Gastrocnemius medialis (tissue), 4 donors: ENCODE measurements at regions not wholly inside any gene's neighbourhood (a gene's known extent, or its start where the extent isn't known, plus 50 kb on each side); places are given as distances from the start of the nearest gene placed in this dataset.

Experiments used
- ATAC-seq, 2 donors: fragments of 150-250 bp; one replicate each; pipeline ENCODE4 v1.9.1; 2016
- DNase-seq, 2 donors: peaks; one replicate each; pipeline ENCODE4 v3.0.0-alpha.2; 2019
- H3K27ac ChIP-seq, 4 donors: fragments of 200-600 bp; sonication (generic); 1 replicate in 1 of 4; 2 replicates in 3 of 4; pipeline ENCODE4 v1.5.1; 2016 to 2018; ENCODE audit warnings: mild to moderate bottlenecking in 2 of 4, moderate library complexity in 1 of 4
- H3K27me3 ChIP-seq, 3 donors: fragments of 200-600 bp; sonication (generic) in 2 of 3; 1 replicate in 1 of 3; 2 replicates in 2 of 3; pipeline versions ENCODE4 v1.5.1 to v1.6.0; 2016 to 2019; ENCODE audit warnings: mild to moderate bottlenecking in 1 of 3, moderate library complexity in 1 of 3
- H3K36me3 ChIP-seq, 2 donors: fragments of 200-600 bp; sonication (generic) in 1 of 2; one replicate each; pipeline ENCODE4 v1.5.1; 2017 to 2018
- H3K4me1 ChIP-seq, 2 donors: fragments of 200-600 bp; sonication (generic) in 1 of 2; one replicate each; pipeline ENCODE4 v1.5.1; 2016 to 2017; ENCODE audit warnings: mild to moderate bottlenecking in 2 of 2
- H3K4me3 ChIP-seq, 4 donors: fragments of 200-600 bp; sonication (generic) in 3 of 4; 1 replicate in 1 of 4; 2 replicates in 3 of 4; pipeline ENCODE4 v1.5.1; 2016 to 2019; ENCODE audit warnings: mild to moderate bottlenecking in 2 of 4
- H3K9me3 ChIP-seq, 3 donors: fragments of 200-600 bp; sonication (generic) in 2 of 3; 1 replicate in 1 of 3; 2 replicates in 2 of 3; pipeline ENCODE4 v1.5.1; 2016 to 2019
- POLR2A ChIP-seq, 2 donors: fragments of 450-650 bp; IDR thresholded peaks; one replicate each; pipeline ENCODE4 v1.6.1; 2017; ENCODE audit warnings: antibody characterized with exemption in 2 of 2, mild to moderate bottlenecking in 2 of 2, moderate library complexity in 2 of 2
- in situ Hi-C, 4 donors: fragments of 200-750 bp; cut with MboI; loops; one replicate each; pipeline versions ENCODE4 v1.15.0 to v1.8.0; 2017; ENCODE audit warnings: low sequenced_read_pairs in 4 of 4
- intact Hi-C: fragments of 100-400 bp; cut with DNase I; formaldehyde crosslinking; loops from one replicate; pipeline ENCODE4 v1.15.1; 2023; ENCODE audit warnings: low total_unique reads
- TF ChIP-seq, protein P1 (sequence below), 5 experiments: fragments of 450-650 bp in 3 of 5; fragments of 200-600 bp in 2 of 5; sonication (generic) in 2 of 5; IDR thresholded peaks in 4 of 5; conservative IDR thresholded peaks in 1 of 5; 1 replicate in 4 of 5; 2 replicates in 1 of 5; pipeline ENCODE4 v1.5.1; 2016 to 2019; ENCODE audit warnings: antibody characterized with exemption in 5 of 5, mild to moderate bottlenecking in 3 of 5, moderate library complexity in 3 of 5

- intact Hi-C loops, result no loop called here
- Histone ChIP-seq H3K27me3 (no peaks in the 10 kb centered on the region), H3K9me3 (no peaks in the 10 kb centered on the region), H3K4me3 (no peak overlapping the region), H3K36me3 (no peaks in the 10 kb centered on the region), H3K27ac (no peak overlapping the region), H3K4me1 (no peaks in the 10 kb centered on the region)
- DNase-seq, result no peak
- no peak for ATAC-seq
- TF ChIP-seq, protein P1, sequence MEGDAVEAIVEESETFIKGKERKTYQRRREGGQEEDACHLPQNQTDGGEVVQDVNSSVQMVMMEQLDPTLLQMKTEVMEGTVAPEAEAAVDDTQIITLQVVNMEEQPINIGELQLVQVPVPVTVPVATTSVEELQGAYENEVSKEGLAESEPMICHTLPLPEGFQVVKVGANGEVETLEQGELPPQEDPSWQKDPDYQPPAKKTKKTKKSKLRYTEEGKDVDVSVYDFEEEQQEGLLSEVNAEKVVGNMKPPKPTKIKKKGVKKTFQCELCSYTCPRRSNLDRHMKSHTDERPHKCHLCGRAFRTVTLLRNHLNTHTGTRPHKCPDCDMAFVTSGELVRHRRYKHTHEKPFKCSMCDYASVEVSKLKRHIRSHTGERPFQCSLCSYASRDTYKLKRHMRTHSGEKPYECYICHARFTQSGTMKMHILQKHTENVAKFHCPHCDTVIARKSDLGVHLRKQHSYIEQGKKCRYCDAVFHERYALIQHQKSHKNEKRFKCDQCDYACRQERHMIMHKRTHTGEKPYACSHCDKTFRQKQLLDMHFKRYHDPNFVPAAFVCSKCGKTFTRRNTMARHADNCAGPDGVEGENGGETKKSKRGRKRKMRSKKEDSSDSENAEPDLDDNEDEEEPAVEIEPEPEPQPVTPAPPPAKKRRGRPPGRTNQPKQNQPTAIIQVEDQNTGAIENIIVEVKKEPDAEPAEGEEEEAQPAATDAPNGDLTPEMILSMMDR (IDR thresholded peaks at IDR 0.05 in 4 of 5, conservative IDR thresholded peaks at IDR 0.05 in 1 of 5), result no peak
- TF ChIP-seq POLR2A (IDR thresholded peaks at IDR 0.05), result no peak
- in situ Hi-C loops, result no loop called here
Measured at GRCh38 chr14:84688297-84689025, 841.5 kb upstream of the FLRT2 start.

DNA sequence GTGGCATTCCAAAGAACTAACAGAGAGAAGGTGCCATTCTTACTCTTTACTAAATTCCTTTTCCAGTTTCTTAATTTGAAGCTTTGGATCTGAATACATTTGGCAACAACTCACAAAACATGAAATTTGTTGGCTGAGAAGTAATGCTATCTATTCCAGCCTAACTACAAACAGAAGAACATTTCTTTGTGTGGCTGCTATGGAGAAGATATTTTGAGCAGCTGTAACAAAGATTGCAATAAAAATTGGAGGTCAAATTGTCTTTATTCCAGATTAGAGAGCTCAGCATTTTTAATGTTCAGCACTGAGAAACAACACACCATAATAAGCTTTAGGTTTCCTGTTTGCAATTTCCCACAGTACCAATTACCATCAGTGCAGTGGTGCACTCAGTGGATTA, 835.8 kb upstream of the FLRT2 start:
- Histone ChIP-seq H3K4me3 (no peak overlapping the region), H3K9me3 (no peaks in the 10 kb centered on the region), H3K27ac (no peak overlapping the region), H3K27me3 (no peaks in the 10 kb centered on the region), H3K4me1 (no peaks in the 10 kb centered on the region), H3K36me3 (no peaks in the 10 kb centered on the region)
- DNase-seq, result no peak
- in situ Hi-C loops, result no loop called here
- TF ChIP-seq, protein P1 (IDR thresholded peaks at IDR 0.05 in 4 of 5, conservative IDR thresholded peaks at IDR 0.05 in 1 of 5), result no peak
- no peak for TF ChIP-seq POLR2A (IDR thresholded peaks at IDR 0.05)
- intact Hi-C loops, result no loop called here
- no peak for ATAC-seq

GRCh38 chr14:84704601-84705000, 825.3 kb upstream of the FLRT2 start:
- no peak for DNase-seq
- no peak for ATAC-seq
- Histone ChIP-seq H3K27me3 (no peaks in the 10 kb centered on the region), H3K9me3 (no peaks in the 10 kb centered on the region), H3K4me1 (no peaks in the 10 kb centered on the region), H3K27ac (no peak overlapping the region), H3K4me3 (no peak overlapping the region), H3K36me3 (no peaks in the 10 kb centered on the region)
- intact Hi-C loops, result no loop called here
- no peak for TF ChIP-seq POLR2A (IDR thresholded peaks at IDR 0.05)
- TF ChIP-seq, protein P1 (IDR thresholded peaks at IDR 0.05 in 4 of 5, conservative IDR thresholded peaks at IDR 0.05 in 1 of 5), result no peak
- in situ Hi-C loops, result no loop called here

DNA sequence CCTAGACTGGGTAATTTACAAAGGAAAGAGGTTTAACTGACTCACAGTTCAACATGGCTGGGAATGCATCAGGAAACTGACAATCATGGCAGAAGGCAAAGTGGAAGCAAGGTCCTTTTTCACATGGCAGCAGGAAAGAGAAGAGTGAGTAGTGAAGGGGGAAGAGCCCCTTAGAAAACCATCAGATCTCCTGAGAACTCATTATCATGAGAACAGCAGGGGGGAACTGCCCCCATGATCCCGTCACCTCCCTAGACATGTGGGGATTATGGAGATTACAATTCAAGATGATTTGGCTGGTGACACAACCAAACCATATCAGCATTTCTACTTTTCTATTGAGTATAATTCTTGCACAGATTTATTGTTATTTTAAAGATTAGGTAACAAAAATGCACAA, 822.1 kb upstream of the FLRT2 start:
- ATAC-seq (no peak), DNase-seq (no peak)
- H3K36me3 ChIP-seq, result no peaks in the 10 kb centered on the region
- no peak overlapping the region for H3K4me3 ChIP-seq
- H3K27me3 ChIP-seq, result no peaks in the 10 kb centered on the region
- intact Hi-C loops, result no loop called here
- no peaks in the 10 kb centered on the region for H3K4me1 ChIP-seq
- in situ Hi-C loops, result no loop called here
- no peaks in the 10 kb centered on the region for H3K9me3 ChIP-seq
- no peak overlapping the region for H3K27ac ChIP-seq
- TF ChIP-seq, protein P1 (IDR thresholded peaks at IDR 0.05 in 4 of 5, conservative IDR thresholded peaks at IDR 0.05 in 1 of 5), result no peak
- TF ChIP-seq POLR2A (IDR thresholded peaks at IDR 0.05), result no peak

GRCh38 chr14:84708865-84709264, 821.1 kb upstream of the FLRT2 start:
- Histone ChIP-seq H3K4me3 (no peak overlapping the region), H3K27me3 (no peaks in the 10 kb centered on the region), H3K9me3 (no peaks in the 10 kb centered on the region), H3K4me1 (no peaks in the 10 kb centered on the region), H3K27ac (no peak overlapping the region), H3K36me3 (no peaks in the 10 kb centered on the region)
- no peak for ATAC-seq
- intact Hi-C loops, result no loop called here
- in situ Hi-C loops, result no loop called here
- no peak for DNase-seq
- TF ChIP-seq, protein P1 (IDR thresholded peaks at IDR 0.05 in 4 of 5, conservative IDR thresholded peaks at IDR 0.05 in 1 of 5), result no peak
- no peak for TF ChIP-seq POLR2A (IDR thresholded peaks at IDR 0.05)
